ENCODE measurements at regions not wholly inside any gene's neighbourhood (a gene's known extent, or its start where the extent isn't known, plus 50 kb on each side); places are given as distances from the start of the nearest gene placed in this dataset.

DNA sequence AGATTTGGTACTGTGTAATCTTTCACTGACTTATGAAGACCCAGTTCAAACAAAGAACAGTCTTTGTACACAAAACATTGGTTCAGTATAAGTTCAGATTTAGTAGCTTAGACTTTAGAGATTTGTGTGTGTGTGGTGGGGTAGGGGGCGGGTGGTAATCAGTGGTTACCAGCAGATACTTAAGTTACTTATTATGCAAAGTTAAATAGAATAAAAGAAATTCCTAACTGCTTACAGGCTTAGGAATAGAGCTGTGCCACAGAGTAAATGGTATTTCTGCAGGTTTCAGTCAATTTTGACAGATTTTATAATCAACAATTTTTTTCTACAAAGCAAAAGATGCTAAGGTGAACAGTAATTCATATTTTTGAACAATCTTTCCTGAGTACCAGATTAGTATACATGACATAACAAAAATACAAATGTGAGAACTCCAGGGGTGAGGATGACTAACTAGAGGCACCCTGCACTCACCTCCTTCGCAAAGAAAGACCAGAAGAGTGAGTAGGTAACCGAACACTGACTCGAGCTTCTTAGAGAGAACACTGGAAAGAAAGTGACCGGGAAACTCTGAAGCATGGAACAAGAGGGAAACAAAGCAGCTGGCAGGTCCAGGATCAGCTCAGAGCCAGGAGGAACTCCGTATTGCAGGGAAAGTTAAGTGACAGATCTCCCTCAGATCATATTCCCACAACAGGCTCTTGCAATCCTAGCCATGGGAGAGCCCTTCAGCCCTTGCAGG lies 560.6 kb downstream of the COL12A1 start:
- no peak for DNase-seq (ENCODE audit: low read depth in 2 of 2)

DNA sequence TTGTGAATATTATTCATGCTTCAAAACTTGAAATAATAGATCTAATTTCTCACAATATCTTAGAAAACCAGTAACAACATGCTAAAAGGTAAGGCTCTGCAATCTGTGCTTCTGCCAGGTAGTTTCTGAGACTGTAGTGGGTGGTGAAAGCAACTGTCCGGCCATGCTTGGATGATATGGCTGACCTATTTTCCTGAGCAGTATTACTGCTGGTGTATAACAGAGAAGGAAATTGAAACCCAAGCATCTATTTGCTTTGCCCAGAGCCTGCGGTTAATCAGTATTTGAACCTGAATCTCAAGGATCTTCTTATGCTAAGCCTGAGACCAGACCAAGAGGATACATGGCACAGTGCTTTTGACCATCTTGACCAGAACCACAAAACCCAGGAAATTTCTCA lies 563.8 kb downstream of the COL12A1 start:
- DNase-seq (ENCODE audit: low read depth in 2 of 2), result no peak

DNA sequence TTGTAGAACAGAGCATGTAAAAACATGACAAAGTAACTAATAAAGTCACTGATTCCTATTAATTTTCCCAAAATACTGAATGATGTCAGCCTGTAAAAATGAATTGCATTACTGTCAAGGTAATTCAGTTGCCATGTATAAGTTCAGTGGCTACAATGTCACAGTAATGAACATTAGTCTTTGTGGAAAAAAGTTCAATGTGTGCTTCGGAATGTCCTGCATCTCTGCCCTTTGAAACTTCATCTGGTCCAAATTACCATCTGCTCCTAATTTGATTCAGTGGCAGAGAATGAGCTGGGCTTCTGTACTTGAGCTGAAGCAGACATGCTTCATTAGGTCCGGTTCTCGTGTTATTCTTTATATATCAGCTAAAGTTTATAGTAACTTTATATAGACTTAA lies 567.4 kb downstream of the COL12A1 start:
- DNase-seq (ENCODE audit: low read depth in 2 of 2), result no peak

DNA sequence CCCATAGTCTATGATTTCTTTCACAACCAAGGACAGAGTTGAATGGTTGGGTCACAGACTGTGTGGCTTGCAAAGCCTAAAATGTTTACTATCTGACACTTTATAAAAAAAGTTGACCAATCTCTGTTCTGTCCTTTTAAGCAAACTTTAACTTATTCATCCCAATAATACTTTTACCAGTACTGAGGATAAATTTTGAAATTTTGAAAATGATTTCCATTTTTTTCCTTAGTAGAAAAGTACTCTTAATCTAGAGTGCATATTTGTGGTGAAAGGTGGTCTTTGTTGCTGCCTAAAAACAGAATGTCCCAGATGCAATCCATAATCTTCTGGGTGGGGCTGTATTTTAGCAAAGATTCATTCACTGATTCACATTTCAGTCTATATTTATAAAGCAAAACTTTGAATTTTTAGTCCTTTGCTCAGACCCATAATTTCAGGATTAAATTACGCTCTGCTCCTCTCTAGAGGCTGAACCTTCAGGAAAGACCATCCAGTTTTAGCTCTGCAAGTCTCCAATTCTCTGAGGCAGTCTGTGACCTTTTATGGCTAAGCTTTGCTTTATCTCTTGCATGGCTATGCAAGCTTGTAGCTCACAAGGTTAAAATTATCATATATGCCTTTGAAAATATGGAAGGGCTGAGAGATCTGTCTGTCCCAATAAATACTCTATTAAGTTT lies 573.5 kb downstream of the COL12A1 start:
- no peak for DNase-seq (ENCODE audit: low read depth in 2 of 2)

DNA sequence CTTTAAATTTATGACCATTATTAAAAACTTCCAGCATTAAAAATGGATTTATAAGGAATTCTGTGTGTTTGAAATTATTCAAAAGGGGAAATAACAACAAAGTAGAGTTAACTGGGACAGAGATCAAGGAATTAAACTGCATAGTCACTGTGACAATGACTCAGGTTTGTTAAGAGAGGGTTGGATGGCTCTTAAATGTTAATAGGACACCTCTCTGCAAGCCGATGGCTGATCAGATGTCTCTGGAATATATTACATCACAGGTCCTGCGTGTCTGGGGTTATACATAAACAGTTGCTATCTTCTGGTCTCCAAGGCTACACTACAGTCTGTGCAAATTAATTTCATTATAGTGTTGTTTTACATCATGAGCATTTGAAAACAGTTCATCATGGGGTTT lies 574.3 kb downstream of the COL12A1 start:
- no peak for DNase-seq (ENCODE audit: low read depth in 2 of 2)

DNA sequence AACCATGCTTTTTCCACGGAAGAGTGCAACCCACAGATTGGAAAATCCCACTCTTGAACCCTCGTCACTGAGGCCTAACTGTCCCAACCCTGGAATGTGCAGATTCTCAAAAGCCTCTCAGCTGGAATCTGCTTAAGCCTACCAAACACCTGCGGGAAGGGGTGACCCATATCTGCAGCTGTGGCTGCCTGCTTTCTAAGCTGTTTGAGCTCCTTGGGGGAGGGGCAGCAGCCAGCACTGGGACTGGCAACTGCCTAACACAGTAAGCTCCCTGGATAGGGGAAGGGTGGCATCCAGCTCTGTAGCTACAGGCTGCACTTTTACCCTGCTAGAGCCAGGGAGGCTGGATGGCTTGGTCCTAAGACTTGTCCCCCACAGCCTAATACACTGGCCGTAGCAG lies 579.6 kb downstream of the COL12A1 start:
- no peak for DNase-seq (ENCODE audit: low read depth in 2 of 2)

DNA sequence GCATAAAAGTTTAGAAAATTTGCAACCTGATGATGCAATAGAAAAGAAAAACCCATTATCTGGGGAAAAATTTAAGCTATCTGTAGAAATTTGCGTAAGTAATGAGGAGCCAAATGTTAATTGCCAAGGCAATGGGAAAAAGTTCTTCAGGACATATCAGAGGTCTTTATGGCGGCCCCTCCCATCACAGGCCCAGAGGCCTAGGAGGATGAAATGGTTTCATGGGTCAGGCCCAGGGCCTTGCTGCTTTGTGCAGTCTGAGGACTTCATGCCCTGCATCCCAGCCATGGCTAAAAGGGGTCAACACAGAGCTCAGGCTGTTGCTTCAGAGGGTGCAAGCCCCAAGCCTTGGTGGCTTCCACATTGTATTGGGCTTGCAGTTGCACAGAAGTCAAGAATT lies 582.8 kb downstream of the COL12A1 start:
- DNase-seq (ENCODE audit: low read depth in 2 of 2), result no peak

DNA sequence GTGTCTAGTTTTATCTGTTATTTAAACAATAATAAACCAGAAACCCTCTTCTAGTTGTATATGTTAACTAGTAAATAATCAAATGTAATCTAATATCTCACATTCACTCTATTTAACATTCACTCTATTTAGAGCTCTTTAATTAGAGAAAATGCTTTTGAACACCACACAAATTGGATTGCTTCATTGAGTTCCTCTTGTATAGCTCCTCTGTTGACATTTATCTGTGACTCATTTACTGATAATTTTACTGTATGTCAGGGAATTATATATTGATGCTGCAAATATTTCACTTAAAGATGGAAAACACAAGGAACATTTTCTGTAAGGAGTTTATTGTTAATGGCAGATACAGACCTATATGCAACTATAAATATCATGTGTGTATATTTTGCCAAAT lies 594.6 kb downstream of the COL12A1 start:
- no peak for DNase-seq (ENCODE audit: low read depth in 2 of 2)

DNA sequence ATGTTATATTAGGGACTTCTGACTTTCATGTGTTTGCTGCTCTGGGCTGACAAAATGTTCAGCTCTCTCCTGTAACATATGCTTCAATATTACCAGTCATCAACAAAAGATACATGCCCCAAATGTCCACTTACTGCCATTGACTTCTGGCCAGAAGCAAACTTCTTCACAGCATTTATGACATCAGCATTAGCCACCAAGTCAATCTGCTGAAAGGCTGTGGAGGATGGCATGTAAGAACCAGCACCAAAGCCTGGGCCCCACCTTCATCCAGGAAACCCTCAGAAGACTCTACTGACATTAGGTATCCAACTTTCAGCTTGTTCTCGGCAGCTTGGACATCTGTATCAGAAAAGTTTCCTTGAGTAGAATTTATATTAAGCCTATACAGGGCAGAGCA lies 595.5 kb downstream of the COL12A1 start:
- no peak for DNase-seq (ENCODE audit: low read depth in 2 of 2)

DNA sequence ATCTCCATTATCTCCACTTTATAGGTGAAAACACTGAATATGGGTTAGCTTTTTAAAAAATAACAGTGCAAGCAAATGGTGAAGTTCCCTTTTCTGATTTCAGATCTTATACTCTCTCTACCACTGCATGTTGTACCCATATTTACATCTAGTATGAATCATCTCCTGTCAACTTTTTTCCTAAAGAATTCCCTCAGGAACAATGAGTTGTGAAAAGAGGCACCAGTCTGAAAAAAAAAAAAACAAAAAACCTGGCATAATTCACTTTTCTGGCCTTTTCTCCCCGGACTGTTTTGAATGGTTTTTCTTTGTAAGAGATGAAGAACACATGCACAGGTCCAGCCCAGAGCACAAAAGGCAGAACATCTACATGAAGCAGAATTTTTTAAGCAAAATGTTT lies 596.0 kb downstream of the COL12A1 start:
- peak in 1 of 2 donors; percentile 51 for DNase-seq (ENCODE audit: low read depth in 2 of 2)

DNA sequence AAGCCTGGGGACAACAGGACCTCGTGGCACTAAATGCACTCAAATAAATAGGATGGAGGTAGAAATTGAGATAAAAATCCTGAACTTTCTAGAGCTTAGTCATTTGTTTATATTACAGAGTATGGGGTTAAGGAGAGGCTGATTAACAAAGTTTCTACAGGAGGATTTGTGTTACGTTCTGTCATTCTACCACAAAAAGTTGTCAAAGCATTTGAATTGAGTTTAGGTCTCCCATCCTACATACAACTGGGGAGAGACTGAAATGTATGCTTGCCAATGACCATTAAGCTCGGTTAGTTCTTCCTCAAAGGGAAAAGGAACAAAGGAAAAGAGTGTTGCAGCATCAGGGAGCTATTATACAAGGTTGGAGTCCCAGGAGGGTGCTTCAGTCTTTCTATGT lies 597.9 kb downstream of the COL12A1 start:
- DNase-seq (ENCODE audit: low read depth in 2 of 2), result no peak

DNA sequence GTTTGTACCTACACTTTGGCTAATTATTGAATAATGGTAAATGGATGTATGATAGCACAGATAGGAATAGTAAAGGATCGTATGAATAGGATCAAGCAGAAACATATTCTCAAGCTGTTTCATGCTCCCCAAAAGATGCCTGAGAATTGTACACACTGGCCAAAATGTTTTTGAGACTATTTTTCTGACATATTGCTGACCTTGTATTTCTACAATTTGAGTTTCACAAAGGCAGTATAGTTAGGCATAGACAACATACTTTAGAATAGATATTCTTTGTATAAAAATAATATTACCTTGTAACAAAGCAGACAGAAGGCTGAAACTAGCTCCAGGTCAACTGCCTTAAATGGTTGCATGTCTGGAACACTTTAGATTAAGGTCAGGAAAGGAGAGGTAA lies 598.4 kb downstream of the COL12A1 start:
- DNase-seq (ENCODE audit: low read depth in 2 of 2), result no peak

DNA sequence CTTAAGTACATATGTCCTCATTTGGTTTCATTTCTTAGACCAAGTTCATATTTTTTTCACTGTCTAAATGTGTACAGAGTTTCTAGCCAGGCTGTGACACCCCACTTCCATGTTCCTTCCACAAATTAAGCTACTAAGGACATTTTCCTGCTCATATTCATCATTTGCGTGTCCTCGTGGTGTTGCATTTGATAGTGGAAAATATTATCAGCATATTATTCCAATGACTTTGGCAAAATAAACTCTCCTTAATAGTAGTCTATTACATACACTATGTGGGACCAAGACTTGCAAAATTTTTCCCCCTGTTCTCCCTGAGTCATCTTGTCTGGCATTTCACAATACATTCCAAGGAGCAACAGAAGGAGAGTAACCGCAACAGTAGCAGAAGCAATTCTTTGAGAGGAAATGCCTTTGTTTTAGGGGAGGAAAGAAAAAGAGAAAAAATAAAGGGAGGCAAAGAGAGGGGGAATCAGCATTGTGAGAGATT lies 599.2 kb downstream of the COL12A1 start:
- peak in 1 of 2 donors; percentile 47 for DNase-seq (ENCODE audit: low read depth in 2 of 2)

DNA sequence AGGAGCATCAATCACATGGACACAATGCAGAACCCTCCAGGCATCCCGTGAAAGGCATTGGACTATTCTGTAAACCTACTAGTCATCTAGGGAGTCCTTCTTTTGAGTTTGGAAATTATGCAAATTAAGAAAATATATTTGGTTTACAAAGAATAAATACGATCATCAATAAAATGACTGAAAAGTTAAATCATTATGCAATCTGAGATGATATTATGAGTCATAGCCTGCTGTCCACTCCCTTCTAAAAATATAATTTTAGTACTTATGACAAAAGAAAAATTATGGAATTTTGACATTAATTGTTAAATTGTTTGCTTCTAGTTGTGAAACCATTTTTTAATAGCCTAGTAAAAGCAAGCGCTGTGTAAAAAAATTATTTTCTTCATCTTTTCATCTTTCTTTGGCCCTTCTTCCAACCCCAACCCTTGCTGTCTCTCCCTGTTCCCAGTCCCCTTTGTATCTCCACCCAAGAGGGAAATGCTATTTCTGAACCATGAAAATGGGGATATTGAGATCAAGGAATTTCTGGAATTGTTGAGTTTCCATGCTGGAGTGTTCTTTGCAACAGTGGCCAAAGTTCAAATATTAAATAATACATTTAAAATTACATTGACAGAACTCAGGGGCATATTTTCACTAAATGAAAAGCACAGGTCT lies 599.8 kb downstream of the COL12A1 start:
- no peak for DNase-seq (ENCODE audit: low read depth in 2 of 2)

DNA sequence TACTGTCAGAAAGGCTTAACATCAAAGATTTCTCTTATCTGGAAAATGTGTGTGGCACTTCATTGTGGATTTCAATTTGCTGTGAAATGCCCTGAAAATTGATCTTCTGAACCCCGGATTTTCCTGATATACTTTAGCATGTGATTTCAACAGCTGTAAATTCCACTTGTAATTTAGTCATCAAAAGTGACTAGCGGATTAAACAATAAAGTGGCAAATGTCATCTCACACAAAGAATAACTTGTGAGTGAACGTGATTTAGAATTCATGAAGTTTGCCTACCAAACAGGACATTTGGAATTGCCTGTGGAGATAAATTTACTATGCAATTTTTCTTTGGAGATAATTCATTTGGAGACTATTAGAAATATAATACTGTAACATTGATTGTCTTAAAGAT lies 601.6 kb downstream of the COL12A1 start:
- no peak for DNase-seq (ENCODE audit: low read depth in 2 of 2)

DNA sequence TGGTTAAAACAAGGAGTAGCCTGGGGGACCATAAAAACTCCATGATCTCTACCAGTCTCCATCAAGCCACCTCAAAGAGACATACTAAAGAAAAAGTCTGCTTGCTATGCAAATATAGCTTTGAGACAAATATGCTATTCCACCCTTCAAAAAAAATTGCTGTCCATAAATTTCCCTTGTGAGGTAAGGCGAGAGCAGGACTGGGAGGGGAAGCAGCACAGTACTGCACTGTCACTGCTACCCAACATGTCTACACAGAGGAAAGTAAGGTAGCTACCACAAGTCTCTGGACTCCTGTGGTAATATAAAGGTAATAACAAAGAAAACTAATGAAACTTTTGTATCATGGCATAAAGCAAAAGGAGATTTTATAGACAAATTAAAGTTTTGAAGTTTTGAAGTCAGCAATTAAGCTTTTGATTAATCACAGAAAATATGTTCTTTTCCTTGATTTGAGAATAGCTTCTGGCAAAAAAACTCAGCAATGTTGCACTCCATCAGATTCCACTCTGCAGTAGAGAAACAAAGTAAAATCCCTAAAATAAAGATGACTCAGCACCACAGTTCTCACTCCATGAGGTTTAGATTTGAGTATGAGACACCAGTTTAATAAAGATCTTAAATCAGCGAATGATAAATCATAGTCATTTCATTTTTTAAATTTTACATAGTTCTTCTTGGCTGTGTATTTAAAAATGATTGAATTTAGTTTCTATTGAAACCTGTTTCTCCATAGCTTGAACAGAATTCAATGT lies 602.4 kb downstream of the COL12A1 start:
- DNase-seq (ENCODE audit: low read depth in 2 of 2), result no peak

DNA sequence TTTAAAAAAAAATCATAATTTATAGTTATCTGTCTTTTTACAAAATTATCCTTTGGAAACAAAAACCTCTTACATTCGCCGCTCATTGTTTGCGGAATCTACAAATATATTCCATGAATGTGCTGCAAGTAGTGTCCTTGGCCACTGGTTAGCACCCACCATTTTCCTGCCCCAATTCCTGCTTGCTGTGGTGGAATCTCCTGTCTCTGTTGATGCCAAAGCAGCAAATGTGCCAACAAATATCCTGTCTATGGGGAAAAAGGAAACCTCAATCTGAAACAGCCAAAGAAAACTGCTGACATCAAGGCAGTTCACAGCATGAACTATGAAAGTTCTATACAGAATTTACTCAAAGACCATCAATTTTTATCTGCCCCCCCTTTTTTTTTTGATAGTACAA lies 603.6 kb downstream of the COL12A1 start:
- peak in 1 of 2 donors; percentile 54 for DNase-seq (ENCODE audit: low read depth in 2 of 2)

DNA sequence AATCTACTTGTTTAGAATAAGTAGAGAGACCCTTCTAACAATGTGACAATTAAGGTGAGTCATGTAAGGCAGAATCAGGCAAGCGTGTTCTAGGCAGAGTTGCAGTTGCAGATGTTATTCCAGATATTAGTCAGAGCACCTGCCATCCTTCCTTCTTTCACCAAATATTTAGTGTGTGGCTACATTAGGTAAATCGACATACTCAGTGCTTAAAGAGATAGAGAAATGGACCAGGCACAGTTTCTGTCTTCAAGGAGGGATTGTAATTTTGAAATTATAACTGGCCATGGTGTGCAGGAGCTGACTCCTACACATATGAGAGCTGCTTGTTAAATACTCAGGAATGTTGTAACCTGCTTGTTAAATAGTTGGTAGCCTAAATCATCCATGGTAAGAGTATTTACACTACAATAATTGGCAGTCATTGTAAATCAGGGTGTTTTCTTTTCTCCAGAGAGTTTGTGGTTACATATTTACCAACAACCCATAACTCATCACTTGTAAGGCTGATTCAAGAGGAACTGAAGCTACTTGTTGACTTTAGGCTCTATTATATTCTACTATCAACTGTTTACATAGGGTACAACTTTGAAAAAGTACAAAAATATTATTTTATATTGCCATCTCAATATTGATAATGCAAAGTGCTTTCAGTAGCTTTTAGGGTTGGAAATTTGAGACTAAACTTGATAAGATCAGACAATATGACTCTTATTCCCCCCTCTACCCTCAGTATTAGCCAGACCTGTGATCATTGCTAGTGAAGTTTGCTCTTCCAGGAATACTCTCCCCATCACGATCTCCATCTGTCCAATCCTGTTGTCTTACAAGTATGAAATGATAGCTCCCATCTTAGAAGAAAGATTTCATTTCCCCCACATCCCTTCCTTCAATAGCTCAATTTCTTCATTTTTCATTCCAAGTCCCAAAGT lies 607.1 kb downstream of the COL12A1 start:
- DNase-seq (ENCODE audit: low read depth in 2 of 2), result peak in 1 of 2 donors; percentile 31

DNA sequence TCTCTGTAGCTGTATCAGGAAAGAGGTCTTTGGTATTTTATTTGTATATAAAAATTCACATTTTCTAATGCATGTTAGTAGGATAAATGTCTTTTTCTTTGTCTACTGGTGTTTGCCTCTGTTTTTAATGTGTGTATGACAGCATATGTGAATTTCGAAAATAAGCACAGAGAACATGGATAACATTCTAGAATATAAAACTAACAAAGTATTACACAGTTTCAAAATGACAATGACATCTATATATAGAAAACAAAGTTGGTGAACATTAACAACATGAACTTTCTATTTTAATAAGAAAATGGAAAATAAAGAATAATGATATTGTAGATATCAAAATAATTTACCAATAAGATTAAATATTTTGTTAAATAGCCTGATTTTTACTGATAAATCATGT lies 608.0 kb downstream of the COL12A1 start:
- no peak for DNase-seq (ENCODE audit: low read depth in 2 of 2)

DNA sequence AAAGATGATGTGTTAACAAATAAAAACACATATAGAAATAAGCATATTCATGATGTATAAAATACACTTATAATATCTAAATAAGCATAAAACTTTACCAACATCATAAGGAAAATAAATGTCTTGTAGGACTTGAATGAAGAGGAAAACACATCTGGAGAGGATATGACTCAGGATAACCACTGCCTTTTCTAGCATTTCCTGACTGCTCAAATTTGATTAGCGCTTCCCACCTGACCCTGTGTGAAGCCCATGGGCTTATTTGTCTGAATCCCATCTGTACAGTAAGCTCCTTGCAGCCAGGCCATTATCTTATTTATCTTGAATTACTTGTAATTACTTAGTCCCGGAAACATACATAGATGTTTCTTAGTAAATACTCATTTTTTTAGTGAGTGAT lies 608.6 kb downstream of the COL12A1 start:
- DNase-seq (ENCODE audit: low read depth in 2 of 2), result peak in 1 of 2 donors; percentile 60

DNA sequence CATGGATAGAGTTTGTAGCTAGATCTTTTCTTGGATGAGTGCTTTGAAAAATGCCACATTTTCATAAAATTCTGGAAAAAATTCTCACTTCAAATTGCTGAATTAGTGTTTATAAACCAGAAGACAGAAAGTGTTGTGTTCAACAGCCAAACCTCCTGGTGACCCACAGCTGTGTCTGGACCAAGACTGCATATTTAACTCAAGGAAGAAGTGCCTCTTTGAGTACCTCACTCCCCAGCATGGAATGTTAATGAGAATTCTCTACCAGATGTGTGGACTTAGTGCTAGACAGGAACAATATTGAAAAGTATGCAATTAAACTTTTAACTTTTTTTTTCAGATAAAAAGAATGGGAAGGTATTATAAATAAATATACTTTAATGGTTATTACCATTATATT lies 609.3 kb downstream of the COL12A1 start:
- DNase-seq (ENCODE audit: low read depth in 2 of 2), result no peak
